Thoracic aorta (tissue), 2 donors: ENCODE measurements at regions not wholly inside any gene's neighbourhood (a gene's known extent, or its start where the extent isn't known, plus 50 kb on each side); places are given as distances from the start of the nearest gene placed in this dataset.

Experiments
- ATAC-seq: fragments of 150-250 bp; one replicate; pipeline ENCODE4 v1.8.0; 2017; ENCODE audit warnings: low read depth; ENCODE audit not compliant: insufficient number of reproducible peaks, low FRiP score
- DNase-seq: peaks from one replicate; pipeline ENCODE4 v3.0.0-alpha.2; 2020; ENCODE audit warnings: low spot score
- H3K27ac ChIP-seq, 2 donors: fragments of 200-600 bp; sonication (generic); 1 replicate in 1 of 2; 2 replicates in 1 of 2; pipeline ENCODE4 v1.5.1; 2016; ENCODE audit warnings: mild to moderate bottlenecking in 2 of 2, moderate library complexity in 2 of 2
- H3K27me3 ChIP-seq: fragments of 200-600 bp; sonication (generic); replicated peaks from 2 replicates; pipeline ENCODE4 v1.6.0; 2016; ENCODE audit warnings: mild to moderate bottlenecking; ENCODE audit not compliant: insufficient read depth
- H3K36me3 ChIP-seq: fragments of 200-600 bp; sonication (generic); one replicate; pipeline ENCODE4 v1.5.1; 2016
- H3K4me1 ChIP-seq, 2 donors: fragments of 200-600 bp; sonication (generic); 1 replicate in 1 of 2; 2 replicates in 1 of 2; pipeline versions ENCODE4 v1.5.1 to v1.6.0; 2016; ENCODE audit warnings: low read depth in 2 of 2, mild to moderate bottlenecking in 1 of 2; ENCODE audit not compliant: control insufficient read depth in 1 of 2
- H3K4me3 ChIP-seq: fragments of 200-600 bp; sonication (generic); 2 replicates; pipeline ENCODE4 v1.5.1; 2016; ENCODE audit warnings: mild to moderate bottlenecking
- H3K9me3 ChIP-seq: fragments of 200-600 bp; sonication (generic); 2 replicates; pipeline ENCODE4 v1.5.1; 2016
- CTCF ChIP-seq: fragments of 200-600 bp; sonication (generic); IDR thresholded peaks from one replicate; pipeline ENCODE4 v1.5.1; 2019; ENCODE audit warnings: antibody characterized with exemption

GRCh38 chr4:75243570-75243969 lies 270.6 kb downstream of the RCHY1 start:
- Histone ChIP-seq H3K27me3 (no peaks in the 10 kb centered on the region), H3K36me3 (no peaks in the 10 kb centered on the region), H3K4me3 (no peak overlapping the region), H3K4me1 (no peaks in the 10 kb centered on the region), H3K27ac (no peak overlapping the region), H3K9me3 (no peaks in the 10 kb centered on the region)
- ATAC-seq (no peak), DNase-seq (no peak)
- TF ChIP-seq CTCF, result no peak

DNA sequence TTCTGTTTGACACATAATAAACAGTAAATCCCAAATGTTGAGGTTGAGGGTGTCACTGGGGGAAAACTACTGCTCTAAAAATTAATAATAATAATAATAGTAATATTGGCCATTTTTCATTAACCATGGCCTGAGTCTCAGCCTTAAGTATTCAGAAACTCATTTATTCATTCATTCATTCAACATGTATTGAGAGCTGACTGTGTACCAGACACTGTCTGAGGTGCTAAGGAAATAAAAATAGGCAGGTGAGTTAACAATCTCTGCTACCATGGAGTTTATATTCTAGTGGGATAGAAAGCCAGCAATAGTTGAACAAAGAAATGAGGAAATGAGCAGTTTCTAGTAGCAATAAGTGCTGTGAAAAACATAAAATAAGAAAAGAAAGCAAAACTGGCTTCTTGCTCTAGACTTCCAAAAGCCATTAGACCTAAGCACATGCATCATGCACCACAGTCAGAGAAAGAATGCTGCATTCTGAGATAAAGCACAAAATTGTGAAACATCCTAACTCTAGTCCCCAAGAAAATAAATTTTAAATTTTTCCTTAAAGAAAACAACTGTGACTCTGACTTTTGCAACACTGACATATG lies 278.7 kb downstream of the RCHY1 start:
- TF ChIP-seq CTCF, result no peak
- no peaks in the 10 kb centered on the region for H3K27me3 ChIP-seq
- H3K36me3 ChIP-seq, result no peaks in the 10 kb centered on the region
- no peak for ATAC-seq
- H3K27ac ChIP-seq, result no peak overlapping the region
- no peak overlapping the region for H3K4me3 ChIP-seq
- no peak for DNase-seq
- no peaks in the 10 kb centered on the region for H3K9me3 ChIP-seq
- H3K4me1 ChIP-seq, result peaks cover 0 to 4% of the 10 kb centered on the region in 2 donors

- DNase-seq, result no peak
- no peak for ATAC-seq
- no peaks in the 10 kb centered on the region for H3K9me3 ChIP-seq
- H3K27ac ChIP-seq, result no peak overlapping the region
- no peaks in the 10 kb centered on the region for H3K27me3 ChIP-seq
- H3K36me3 ChIP-seq, result no peaks in the 10 kb centered on the region
- no peak for TF ChIP-seq CTCF
- H3K4me1 ChIP-seq, result peaks cover 0 to 4% of the 10 kb centered on the region in 2 donors
- no peak overlapping the region for H3K4me3 ChIP-seq
Observed at GRCh38 chr4:75232546-75232945, 281.7 kb downstream of the RCHY1 start.

- H3K36me3 ChIP-seq, result no peaks in the 10 kb centered on the region
- H3K27ac ChIP-seq, result no peak overlapping the region
- no peaks in the 10 kb centered on the region for H3K27me3 ChIP-seq
- no peaks in the 10 kb centered on the region for H3K4me1 ChIP-seq
- DNase-seq, result no peak
- no peak for ATAC-seq
- H3K9me3 ChIP-seq, result no peaks in the 10 kb centered on the region
- H3K4me3 ChIP-seq, result no peak overlapping the region
- no peak for TF ChIP-seq CTCF
Observed at GRCh38 chr4:75229806-75230570, 284.2 kb downstream of the RCHY1 start.

DNA sequence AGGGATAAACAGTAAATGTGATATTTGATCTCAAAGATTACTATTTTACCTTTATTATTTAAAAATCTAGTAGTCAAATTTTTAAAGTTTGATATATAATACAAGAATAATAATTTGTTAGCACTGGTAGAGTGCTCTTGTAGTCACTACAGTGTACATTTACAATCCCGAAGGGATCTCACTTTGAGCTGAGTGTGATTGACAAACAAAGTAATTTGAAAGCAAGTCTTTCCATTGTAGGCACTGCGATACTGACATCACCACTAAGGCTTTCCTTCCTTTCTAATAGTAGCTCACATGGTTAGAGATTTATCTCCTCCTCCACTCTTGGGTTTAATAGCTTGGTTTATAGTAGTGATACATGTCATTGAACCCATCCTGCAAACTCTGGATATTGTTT lies 280.6 kb downstream of the PARM1 start:
- no peak for DNase-seq
- Histone ChIP-seq H3K27ac (no peak overlapping the region), H3K4me3 (no peak overlapping the region), H3K36me3 (no peaks in the 10 kb centered on the region), H3K4me1 (no peaks in the 10 kb centered on the region), H3K27me3 (no peaks in the 10 kb centered on the region), H3K9me3 (no peaks in the 10 kb centered on the region)
- ATAC-seq, result no peak
- TF ChIP-seq CTCF, result no peak
